ENCODE measurements at regions not wholly inside any gene's neighbourhood (a gene's known extent, or its start where the extent isn't known, plus 50 kb on each side); places are given as distances from the start of the nearest gene placed in this dataset.

DNA sequence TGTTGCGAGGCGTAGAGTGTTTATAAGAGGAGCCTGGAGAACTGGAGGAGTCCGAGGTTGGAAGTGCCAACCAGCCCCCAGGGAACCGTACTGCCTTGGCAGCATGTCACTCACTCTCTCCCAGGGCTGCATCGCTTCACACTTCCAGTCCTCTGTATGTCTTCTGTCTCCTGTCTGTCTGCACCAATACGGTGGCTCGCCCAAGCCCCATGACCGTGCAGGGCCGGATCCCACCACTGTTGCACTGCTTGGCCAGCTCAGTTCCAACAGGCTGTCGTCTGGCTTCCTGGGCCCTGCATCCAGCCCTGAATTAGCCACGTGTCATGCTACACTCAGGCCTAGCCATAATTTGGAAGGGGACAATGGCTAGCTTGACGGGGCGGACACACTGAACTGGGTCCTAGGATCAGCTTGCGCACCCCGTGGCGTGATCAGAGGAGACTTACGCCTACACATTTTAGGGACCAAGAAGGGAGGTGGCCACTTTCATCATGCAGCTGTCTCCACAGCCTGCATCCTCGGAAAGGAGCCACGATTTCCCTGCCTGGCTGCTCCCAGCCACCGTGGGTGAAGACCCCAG, 147.1 kb downstream of the URI1 start:
- intact Hi-C loops (cut with DNase I; ENCODE audit: low total_unique reads), result no loop called here
- H3K4me3 ChIP-seq (ENCODE audit: low read depth, poor library complexity, severe bottlenecking), result no peak overlapping the region
- no peak for TF ChIP-seq CTCF (IDR thresholded peaks at IDR 0.05)
- no peak for TF ChIP-seq POLR2A (IDR thresholded peaks at IDR 0.05)
- DNase-seq (ENCODE audit: low spot score in 2 of 2), result no peak
- 82 to 91% methylated on average over 20 of the region's 20 CpGs for WGBS, 2 donors

DNA sequence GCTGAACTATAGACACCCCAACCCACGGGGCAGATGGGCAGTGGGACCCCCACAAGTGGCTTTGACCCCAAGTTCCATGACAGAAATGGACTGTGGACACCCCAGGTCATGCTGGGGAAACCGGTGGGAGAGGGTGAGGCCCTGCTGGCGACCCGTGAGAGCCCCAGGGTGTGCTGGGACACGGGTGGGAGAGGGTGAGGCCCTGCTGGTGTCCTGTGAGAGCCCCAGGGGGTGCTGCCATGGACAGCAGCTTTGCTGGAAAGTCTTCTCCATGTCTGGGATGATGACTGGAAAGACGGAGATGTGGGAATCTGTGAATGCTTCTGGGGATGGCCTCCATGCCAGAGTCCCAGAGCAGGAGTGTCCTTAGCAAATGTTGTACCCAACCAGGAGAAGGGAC, 148.4 kb downstream of the URI1 start:
- intact Hi-C loops (cut with DNase I; ENCODE audit: low total_unique reads), result no loop called here
- no peak overlapping the region for H3K4me3 ChIP-seq (ENCODE audit: low read depth, poor library complexity, severe bottlenecking)
- WGBS, 2 donors, result 65 to 68% methylated on average over 6 of the region's 6 CpGs
- no peak for DNase-seq (ENCODE audit: low spot score in 2 of 2)
- TF ChIP-seq CTCF (IDR thresholded peaks at IDR 0.05), result no peak
- TF ChIP-seq POLR2A (IDR thresholded peaks at IDR 0.05), result no peak

- no peak overlapping the region for H3K4me3 ChIP-seq (ENCODE audit: low read depth, poor library complexity, severe bottlenecking)
- DNase-seq (ENCODE audit: low spot score in 2 of 2), result no peak
- 79 to 83% methylated on average over 7 of the region's 7 CpGs for WGBS, 2 donors
- intact Hi-C loops (cut with DNase I; ENCODE audit: low total_unique reads), result no loop called here
- TF ChIP-seq POLR2A (IDR thresholded peaks at IDR 0.05) (no peak), CTCF (IDR thresholded peaks at IDR 0.05) (no peak)
Measured at GRCh38 chr19:30090963-30091362, 148.9 kb downstream of the URI1 start.

- H3K4me3 ChIP-seq (ENCODE audit: low read depth, poor library complexity, severe bottlenecking), result no peak overlapping the region
- TF ChIP-seq POLR2A (IDR thresholded peaks at IDR 0.05) (no peak), CTCF (IDR thresholded peaks at IDR 0.05) (no peak)
- intact Hi-C loops (cut with DNase I; ENCODE audit: low total_unique reads), result no loop called here
- 91 to 93% methylated on average over 10 of the region's 10 CpGs for WGBS, 2 donors
- DNase-seq (ENCODE audit: low spot score in 2 of 2), result no peak
Measured at GRCh38 chr19:30091456-30091855, 149.4 kb downstream of the URI1 start.

- H3K4me3 ChIP-seq (ENCODE audit: low read depth, poor library complexity, severe bottlenecking), result no peak overlapping the region
- 80 to 95% methylated on average over 3 of the region's 3 CpGs for WGBS, 2 donors
- no peak for TF ChIP-seq CTCF (IDR thresholded peaks at IDR 0.05)
- TF ChIP-seq POLR2A (IDR thresholded peaks at IDR 0.05), result no peak
- intact Hi-C loops (cut with DNase I; ENCODE audit: low total_unique reads), result no loop called here
- DNase-seq (ENCODE audit: low spot score in 2 of 2), result no peak
Measured at GRCh38 chr19:30091856-30092255, 149.8 kb downstream of the URI1 start.

All from lower leg skin (tissue), 4 donors.